WTC11 (cell line): ENCODE measurements at regions not wholly inside any gene's neighbourhood (a gene's known extent, or its start where the extent isn't known, plus 50 kb on each side); places are given as distances from the start of the nearest gene placed in this dataset.

Experiments
- CREB1 ChIP-seq: sonication (generic); formaldehyde crosslinking; IDR thresholded peaks from 2 replicates; pipeline ENCODE4 v1.8.0; 2023; ENCODE audit warnings: mild to moderate bottlenecking, missing genetic modification reagents
- E2F5 ChIP-seq: sonication (generic); formaldehyde crosslinking; IDR thresholded peaks from 2 replicates; pipeline ENCODE4 v1.8.1; 2022; ENCODE audit warnings: mild to moderate bottlenecking, moderate library complexity, missing genetic modification reagents
- MXD4 ChIP-seq: fragments of 250-450 bp; sonication (Bioruptor Pico); IDR thresholded peaks from 2 replicates; pipeline ENCODE4 v1.8.0; 2021; ENCODE audit warnings: mild to moderate bottlenecking, moderate library complexity, borderline replicate concordance
- NFE2L1 ChIP-seq: sonication (generic); formaldehyde crosslinking; IDR thresholded peaks from 2 replicates; pipeline ENCODE4 v1.8.1; 2023; ENCODE audit warnings: missing genetic modification reagents
- NR3C1 ChIP-seq: sonication (generic); formaldehyde crosslinking; conservative IDR thresholded peaks from 2 replicates; pipeline ENCODE4 v1.8.1; 2023; ENCODE audit warnings: low read depth, mild to moderate bottlenecking, missing genetic modification reagents
- ZNF263 ChIP-seq: sonication (generic); formaldehyde crosslinking; IDR thresholded peaks from 2 replicates; pipeline ENCODE4 v1.8.1; 2022; ENCODE audit warnings: low read depth, mild to moderate bottlenecking, moderate library complexity, missing genetic modification reagents
- ZNF317 ChIP-seq: sonication (generic); formaldehyde crosslinking; IDR thresholded peaks from 2 replicates; pipeline ENCODE4 v1.8.1; 2023; ENCODE audit warnings: low read depth, mild to moderate bottlenecking, moderate library complexity, missing genetic modification reagents, borderline replicate concordance
- TF ChIP-seq, protein P1 (sequence below): fragments of 200-600 bp; IDR thresholded peaks from 2 replicates; pipeline ENCODE4 v1.8.0; 2022; ENCODE audit warnings: antibody characterized with exemption
- TF ChIP-seq, protein P2 (sequence below): sonication (generic); formaldehyde crosslinking; IDR thresholded peaks from 2 replicates; pipeline ENCODE4 v1.8.0; 2022; ENCODE audit warnings: mild to moderate bottlenecking, missing genetic modification reagents
- TF ChIP-seq, protein P3 (sequence below): sonication (generic); formaldehyde crosslinking; IDR thresholded peaks from 2 replicates; pipeline ENCODE4 v1.8.1; 2022; ENCODE audit warnings: missing genetic modification reagents, borderline replicate concordance
- TF ChIP-seq, protein P4 (sequence below): sonication (generic); formaldehyde crosslinking; IDR thresholded peaks from 2 replicates; pipeline ENCODE4 v1.8.1; 2023; ENCODE audit warnings: mild to moderate bottlenecking, missing genetic modification reagents, moderate library complexity
- TF ChIP-seq, protein P5 (sequence below): sonication (generic); formaldehyde crosslinking; IDR thresholded peaks from 2 replicates; pipeline ENCODE4 v1.8.0; 2022; ENCODE audit warnings: mild to moderate bottlenecking, missing genetic modification reagents

DNA sequence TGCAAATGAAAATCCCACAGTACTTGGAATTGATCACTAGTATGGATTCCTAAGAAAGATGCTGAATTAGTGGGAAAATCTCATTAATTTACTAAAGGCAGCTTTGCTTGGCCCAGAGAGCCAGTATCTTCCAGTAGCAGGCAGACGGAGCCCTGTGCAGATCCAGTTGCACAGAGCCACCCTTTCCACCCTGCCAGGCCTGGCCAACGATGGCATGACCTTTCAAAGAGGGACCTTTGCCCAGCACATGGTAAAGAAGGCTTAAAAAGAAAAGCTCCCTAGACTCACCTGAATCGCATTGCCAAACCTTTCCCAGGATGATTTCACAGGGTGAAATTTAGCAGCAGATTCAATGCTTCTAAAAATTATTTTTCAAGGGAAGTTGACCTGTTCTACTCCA is 170.5 kb upstream of the CAMK1G start:
- TF ChIP-seq, protein P1, sequence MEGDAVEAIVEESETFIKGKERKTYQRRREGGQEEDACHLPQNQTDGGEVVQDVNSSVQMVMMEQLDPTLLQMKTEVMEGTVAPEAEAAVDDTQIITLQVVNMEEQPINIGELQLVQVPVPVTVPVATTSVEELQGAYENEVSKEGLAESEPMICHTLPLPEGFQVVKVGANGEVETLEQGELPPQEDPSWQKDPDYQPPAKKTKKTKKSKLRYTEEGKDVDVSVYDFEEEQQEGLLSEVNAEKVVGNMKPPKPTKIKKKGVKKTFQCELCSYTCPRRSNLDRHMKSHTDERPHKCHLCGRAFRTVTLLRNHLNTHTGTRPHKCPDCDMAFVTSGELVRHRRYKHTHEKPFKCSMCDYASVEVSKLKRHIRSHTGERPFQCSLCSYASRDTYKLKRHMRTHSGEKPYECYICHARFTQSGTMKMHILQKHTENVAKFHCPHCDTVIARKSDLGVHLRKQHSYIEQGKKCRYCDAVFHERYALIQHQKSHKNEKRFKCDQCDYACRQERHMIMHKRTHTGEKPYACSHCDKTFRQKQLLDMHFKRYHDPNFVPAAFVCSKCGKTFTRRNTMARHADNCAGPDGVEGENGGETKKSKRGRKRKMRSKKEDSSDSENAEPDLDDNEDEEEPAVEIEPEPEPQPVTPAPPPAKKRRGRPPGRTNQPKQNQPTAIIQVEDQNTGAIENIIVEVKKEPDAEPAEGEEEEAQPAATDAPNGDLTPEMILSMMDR: no peak
- TF ChIP-seq, protein P2, sequence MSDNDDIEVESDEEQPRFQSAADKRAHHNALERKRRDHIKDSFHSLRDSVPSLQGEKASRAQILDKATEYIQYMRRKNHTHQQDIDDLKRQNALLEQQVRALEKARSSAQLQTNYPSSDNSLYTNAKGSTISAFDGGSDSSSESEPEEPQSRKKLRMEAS (CRISPR knock-in tag): no peak
- TF ChIP-seq MXD4 (CRISPR knock-in tag): no peak
- TF ChIP-seq, protein P3, sequence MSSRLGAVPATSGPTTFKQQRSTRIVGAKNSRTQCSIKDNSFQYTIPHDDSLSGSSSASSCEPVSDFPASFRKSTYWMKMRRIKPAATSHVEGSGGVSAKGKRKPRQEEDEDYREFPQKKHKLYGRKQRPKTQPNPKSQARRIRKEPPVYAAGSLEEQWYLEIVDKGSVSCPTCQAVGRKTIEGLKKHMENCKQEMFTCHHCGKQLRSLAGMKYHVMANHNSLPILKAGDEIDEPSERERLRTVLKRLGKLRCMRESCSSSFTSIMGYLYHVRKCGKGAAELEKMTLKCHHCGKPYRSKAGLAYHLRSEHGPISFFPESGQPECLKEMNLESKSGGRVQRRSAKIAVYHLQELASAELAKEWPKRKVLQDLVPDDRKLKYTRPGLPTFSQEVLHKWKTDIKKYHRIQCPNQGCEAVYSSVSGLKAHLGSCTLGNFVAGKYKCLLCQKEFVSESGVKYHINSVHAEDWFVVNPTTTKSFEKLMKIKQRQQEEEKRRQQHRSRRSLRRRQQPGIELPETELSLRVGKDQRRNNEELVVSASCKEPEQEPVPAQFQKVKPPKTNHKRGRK (CRISPR knock-in tag): no peak
- no peak for TF ChIP-seq ZNF263 (CRISPR knock-in tag)
- TF ChIP-seq ZNF317 (CRISPR knock-in tag): no peak
- TF ChIP-seq NR3C1 (CRISPR knock-in tag): no peak
- TF ChIP-seq NFE2L1: no peak
- TF ChIP-seq, protein P4, sequence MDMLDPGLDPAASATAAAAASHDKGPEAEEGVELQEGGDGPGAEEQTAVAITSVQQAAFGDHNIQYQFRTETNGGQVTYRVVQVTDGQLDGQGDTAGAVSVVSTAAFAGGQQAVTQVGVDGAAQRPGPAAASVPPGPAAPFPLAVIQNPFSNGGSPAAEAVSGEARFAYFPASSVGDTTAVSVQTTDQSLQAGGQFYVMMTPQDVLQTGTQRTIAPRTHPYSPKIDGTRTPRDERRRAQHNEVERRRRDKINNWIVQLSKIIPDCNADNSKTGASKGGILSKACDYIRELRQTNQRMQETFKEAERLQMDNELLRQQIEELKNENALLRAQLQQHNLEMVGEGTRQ (CRISPR knock-in tag): no peak
- TF ChIP-seq CREB1: no peak
- TF ChIP-seq E2F5 (CRISPR knock-in tag): no peak
- TF ChIP-seq, protein P5, sequence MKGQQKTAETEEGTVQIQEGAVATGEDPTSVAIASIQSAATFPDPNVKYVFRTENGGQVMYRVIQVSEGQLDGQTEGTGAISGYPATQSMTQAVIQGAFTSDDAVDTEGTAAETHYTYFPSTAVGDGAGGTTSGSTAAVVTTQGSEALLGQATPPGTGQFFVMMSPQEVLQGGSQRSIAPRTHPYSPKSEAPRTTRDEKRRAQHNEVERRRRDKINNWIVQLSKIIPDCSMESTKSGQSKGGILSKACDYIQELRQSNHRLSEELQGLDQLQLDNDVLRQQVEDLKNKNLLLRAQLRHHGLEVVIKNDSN (CRISPR knock-in tag): no peak
